Suppressor macrophage treated with lipopolysaccharide for 1 hour (primary cell): ENCODE measurements at regions not wholly inside any gene's neighbourhood (a gene's known extent, or its start where the extent isn't known, plus 50 kb on each side); places are given as distances from the start of the nearest gene placed in this dataset.

Source experiments
- DNase-seq, 3 donors: peaks; one replicate each; pipeline ENCODE4 v3.0.0-alpha.2; 2020 to 2022

DNA sequence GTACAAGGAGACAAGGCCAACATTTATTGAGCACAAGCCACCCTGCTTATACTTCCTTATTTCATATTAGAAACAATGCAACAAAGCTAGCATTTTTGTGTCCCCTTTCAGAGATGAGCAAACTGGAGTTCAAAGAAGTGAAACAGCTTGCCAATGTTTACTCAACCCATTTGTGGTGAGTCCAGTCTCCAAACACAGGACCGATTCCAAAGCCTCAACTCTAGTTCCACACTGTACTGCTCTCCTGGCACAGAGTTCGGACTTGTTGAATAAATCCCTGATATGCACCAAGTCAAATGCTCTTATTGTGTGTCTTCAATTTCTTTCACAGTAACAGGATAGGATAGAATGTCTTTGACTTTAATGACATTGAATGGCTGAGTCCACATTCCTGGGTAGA, 604.8 kb upstream of the BRINP1 start:
- DNase-seq = no peak

DNA sequence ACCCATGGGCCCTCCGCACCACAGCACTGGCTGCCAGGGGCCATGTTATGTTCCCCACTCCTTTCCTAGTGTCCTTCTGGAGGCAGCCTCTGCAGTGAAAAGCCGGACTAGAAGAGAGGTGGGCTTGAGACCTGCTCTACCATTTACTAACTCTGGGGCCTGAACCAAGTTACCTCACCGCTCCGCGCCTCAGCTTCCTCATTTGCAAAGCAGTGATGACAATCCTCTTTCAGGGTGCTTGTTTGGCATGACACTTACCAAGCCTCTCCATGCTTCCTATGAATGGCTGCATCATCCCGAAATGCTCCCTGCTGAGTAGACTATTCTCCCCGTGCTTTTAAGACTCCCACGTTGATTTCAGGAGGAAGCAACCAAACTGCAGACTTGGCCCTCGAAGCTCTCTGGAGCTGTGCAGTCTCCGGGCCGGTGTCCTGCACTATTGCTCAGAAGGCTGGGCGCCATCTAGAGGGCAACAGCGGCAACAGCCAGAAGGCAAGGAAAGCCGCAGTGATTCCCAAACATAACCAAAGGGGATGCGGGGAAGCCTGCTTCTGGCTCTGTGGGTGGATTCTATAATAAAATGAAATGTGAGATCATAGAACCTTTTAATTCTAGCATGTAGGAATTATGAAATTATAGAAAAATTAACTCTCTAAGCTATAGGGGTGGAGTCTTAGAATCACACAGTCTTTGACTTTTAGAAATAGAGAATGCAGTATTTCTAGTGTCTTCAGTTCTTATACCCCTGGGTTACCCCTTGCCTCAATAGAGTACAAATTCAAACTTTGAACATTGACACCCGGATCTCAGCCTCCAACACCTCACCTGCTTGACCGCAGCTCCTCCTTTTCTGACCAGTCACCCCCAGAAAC, 599.8 kb upstream of the BRINP1 start:
- peak; percentile 61 to 81 (median 76) for DNase-seq

DNA sequence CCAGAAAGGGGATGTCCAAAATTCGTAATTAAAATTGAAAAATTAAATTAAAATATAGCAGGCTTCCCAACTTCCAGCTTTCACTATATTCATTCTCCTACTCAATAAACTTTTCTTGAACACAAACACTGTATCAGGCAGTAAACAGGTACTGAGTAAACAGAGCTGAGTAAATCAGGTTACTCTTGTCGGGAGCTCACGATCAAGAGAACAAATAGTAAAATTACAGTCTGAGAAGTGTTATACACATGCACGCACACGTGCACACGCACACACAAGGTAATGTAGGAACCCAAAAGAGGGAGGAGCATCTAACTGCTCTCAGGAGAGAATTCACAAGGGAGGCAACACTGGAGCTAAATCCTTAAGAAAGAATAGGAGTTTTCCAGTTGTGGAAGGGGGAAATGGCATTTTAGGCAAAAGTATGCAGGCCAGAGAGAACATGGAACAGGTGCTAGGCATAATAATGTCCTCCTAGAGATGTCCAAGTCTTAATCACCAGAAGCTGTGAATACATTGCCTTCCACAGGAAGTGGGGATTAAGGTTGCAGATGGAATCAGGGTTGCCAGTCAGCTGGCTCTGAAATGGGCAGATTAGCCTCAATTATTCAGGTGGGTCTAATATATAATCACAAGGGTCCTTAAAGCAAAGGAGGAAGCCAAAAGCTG, 598.8 kb upstream of the BRINP1 start:
- DNase-seq = no peak

DNA sequence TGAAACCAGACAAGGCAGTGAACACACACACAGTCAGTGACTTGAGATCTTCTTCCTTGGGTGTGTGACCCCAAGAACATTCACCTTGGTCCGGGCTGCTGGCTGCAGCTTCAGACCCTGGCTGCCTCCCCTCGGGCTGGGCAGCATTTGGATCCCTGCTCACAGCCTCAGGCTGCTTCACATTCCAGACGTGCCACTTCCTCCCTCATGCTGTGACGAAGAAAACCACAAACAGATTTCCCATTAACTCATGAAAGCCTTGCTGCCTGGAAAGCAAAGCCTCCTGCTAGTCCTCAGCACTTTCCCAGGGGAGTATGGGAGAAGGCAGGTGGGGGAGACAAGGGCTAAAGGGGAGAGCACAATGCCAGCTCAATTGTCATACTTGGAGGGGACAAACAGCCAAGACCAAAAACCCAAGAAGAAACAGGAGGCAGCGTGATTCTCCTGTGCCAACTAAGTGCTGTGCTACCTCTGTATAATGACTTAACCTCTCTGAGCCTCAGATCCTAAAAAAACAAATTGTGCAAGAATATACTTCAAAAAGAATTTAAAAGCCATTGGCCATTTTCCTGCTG, 594.6 kb upstream of the BRINP1 start:
- peak in 2 of 3 donors; percentile 5 to 7 for DNase-seq

DNA sequence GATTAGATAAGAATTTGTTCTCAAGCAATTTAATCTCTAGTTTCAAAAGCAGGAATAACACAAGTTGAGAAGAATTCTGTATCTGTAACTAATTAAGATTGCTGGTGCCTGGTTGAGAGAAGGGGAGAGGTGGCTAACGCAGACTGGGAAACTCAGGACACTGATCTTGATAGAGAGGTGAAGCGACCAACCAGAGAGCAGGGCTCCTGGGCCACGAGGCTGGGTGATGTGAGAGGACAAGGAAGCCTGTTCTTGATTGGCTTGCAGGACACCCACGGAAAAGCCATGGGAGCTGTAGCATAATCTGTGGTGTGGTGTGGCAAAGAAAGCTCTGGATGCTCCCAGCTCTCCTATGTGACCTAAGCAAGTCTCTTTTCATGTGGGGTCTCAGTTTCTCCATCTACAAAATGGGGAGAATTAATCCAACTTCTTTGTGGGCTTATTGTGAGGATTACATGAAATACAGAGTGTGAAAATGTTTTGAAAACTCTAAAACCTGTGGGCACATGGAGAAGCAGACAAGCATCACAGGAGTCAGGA, 594.1 kb upstream of the BRINP1 start:
- DNase-seq = no peak

DNA sequence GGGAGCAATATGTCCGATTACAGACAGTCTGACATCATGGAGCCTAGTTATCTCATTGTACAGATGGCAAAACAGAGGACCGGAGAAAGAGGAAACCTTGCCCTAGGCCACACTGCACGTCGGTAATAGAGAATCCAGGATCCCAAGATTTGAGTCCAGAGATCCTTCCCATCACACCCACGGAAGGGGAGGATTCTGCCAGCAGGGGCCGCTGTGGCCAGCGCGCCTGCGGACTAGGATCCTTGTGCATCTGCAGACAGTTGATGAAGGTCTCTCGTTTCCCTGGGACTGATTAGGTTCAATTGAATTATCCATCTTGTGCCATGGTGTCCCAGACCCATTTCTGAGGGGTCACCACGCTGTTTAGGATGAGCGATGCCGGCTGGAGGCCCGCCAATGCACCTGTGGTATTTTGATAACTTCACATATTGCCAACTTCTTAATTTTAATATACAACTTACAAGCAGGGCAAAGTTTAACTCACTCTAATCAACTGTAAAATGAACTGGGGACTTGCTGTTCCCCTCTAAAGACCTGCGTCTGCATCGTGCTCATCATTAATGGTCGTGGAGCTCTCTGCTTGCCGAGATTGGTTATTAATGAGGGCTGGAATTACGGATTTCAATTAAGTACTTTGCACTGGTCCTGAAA, 592.7 kb upstream of the BRINP1 start:
- peak; percentile 44 to 71 (median 55) for DNase-seq

DNA sequence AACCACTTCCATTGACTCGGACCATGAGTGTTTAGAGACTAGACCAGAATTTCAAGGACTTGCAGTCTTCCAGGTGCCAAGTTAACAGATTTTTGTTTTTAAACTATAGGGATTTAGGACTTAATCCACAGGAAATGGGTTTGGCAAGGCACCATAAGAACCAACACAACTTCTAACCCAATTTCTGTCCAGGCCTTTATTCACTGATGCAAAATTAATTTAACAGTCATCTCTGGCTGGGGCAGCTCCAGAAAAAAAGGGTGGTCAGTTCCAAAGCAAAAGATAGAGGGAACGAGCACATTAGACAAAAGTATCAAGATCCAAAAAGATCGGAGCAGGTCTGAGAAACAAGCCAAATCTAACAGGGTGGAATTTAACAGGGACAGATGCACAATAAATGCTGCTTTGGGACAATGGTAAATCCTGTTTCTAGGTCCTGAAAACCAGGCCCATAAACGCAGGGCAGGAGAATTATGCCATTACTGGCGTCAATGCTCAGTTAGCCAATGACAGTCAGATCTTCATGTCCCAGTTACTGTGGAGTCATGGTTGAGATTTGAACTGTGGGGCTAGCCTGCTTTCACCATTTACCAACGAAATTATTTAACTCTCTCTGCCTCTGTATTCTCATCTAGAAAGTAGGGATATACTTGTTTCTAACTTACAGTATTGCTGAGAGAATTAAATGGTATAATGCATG, 590.8 kb upstream of the BRINP1 start:
- no peak for DNase-seq

DNA sequence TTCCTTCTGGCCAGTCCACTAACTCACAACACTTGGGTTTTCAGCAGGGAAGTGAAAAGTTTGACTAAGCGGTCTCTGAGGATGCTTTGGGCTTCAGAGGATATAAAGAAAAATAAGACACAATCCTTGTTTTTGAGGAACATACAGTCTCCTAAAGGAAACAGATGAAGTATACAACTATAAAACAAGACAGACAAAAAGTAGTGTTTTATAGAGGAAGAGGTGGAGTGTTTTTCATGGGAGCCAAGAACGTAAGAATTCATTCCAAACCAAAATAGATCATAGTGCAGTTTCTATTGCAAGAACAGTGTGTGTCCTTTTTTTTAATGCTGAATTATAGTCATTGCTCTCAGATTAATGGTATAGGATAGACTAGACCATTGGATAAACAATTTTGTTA, 586.9 kb upstream of the BRINP1 start:
- no peak for DNase-seq

DNA sequence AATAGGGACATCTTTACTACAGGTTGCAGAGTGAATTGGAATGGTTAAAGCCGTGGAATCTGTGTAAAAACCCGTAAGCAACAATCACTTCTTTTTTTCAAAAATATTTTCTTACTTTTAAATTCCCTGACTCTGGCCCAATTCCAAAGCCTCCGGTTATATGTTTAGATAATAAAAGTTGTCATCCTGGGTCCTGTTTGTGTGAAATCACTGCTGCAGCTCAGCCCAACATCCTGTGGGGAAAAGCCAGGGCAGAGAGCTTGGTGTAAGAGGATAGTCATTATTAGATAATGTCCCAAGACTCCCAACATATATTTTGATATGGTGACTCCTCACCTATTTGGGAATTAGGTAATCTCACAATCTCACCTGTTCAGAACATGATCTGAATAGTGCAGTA, 586.0 kb upstream of the BRINP1 start:
- no peak for DNase-seq

DNA sequence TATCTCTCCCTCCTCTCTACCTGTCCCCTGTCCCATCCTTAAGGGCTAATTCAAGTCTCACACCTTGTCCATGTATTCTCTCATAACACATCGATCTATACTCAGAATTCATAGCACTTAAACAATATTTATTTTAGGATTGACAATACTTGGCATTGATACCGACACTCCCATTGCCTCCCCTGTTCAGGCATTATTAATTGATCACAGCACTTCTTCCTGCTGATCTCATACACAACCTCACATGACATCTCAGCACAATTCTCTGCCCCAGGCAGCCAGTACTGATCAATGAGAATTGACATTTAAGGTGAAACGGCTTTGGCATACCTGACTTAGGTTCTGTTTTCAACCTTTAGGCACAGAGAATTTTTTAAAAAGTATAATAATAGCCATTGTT, 582.4 kb upstream of the BRINP1 start:
- no peak for DNase-seq

DNA sequence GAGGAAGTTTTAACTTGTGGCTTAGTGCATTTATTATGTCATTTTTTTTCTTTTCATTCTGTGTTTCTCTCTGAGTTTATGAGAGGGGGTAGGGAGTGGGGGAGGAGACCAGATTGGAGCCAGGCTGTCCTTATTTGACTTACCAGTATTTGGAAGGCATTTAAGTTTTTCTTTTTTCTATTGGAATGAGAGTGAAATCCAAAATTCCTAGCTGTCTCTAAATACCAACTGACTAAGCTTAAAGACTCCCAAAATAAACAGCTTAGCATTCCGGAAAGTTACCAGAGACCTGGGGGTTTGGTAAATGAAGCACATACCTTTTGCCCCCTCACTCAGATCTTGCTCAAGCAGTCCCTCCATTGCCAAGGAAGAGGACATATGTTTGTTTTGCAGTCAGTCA, 581.9 kb upstream of the BRINP1 start:
- no peak for DNase-seq

DNA sequence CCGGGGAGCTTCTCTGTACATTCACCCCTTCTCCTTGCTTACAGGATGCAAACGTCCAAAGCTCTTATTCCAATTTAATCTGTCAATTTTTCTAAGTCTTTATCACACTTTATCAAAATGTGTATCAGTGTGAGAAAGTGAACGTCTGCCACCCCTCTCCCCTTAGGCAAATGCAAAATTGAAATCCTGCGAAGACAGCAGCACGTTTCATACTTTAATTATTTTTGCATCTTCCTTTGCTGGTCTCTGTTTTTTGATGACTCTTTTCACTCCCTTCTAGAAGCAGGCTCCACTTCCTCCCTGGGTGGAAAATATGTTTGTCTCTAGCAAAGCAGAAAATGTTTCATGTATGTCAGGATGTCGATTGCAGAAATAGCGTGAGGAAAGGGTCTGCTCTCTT, 576.5 kb upstream of the BRINP1 start:
- DNase-seq = no peak

DNA sequence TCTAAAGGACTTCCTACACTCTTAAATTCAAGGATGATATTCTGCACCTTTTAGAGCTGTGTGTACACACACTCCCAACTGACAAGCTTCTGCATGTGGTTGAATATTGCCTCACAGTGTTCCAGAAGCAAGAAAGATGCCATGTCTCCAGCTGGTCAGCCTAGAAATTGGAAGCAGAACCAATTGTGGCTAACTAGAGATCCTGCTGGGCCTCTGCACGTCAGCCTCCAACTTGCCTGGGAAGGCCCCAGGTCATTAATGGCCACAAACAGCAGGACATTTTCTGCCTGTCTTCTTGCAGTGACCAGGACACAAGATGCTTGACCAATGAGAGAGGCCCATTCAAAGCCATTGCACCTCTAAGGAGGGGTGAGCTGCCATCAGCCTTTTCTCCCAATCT, 571.9 kb upstream of the BRINP1 start:
- no peak for DNase-seq

DNA sequence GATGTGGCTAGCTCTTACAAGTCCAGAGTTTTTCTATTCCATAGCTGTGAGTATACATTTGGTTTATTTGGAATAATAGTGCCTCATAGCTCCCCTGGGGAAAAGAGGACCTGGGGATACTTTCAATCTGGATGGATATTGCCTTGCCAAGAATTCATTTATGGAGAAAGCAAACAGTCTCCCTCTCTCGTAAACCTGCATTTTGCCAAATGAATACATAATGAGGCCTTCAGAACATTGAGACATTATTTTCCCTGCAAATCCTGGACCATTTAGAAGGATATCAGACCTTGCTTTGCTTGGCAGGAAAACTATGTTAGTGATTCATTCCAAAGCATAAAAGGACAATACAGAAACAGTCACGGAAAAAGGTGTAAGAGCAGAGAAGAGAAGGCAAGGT, 569.6 kb upstream of the BRINP1 start:
- DNase-seq = no peak

DNA sequence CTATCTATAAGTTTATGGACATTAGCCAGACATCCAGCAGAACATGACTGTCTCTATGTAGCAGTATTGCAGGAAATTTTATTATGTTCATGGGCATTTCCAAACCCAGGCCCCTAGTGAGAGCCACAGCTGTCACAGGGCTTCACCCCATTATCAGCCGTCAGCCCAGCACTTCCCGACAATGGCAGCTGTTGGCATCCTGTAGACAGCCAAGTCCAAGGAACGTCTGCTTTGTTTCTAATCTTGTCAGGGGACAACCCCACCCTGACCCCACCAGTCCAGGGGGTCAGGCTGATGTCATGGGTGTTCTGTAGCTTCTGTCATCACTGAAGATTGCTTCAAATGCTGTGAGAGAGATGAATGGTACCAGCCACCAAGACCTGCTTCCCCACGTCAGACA, 565.3 kb upstream of the BRINP1 start:
- DNase-seq = no peak

DNA sequence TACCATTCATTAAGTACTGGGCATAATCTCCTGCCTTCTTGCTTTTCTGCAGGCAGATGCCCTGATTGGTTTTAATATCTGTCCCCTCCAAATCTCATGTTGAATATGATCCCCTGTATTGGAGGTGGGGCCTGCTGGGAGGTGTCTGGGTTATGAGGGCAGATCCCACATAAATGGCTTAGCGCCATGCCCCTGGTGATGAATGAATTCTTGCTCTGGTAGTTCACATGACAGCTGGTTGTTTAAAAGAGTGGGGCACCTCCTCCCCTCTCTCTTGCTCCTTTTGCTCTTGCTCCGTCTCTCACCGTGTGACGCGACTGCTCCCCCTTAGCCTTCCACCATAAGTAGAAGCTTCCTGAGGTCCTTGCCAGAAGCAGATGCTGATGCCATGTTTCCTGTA, 564.0 kb upstream of the BRINP1 start:
- DNase-seq = no peak

DNA sequence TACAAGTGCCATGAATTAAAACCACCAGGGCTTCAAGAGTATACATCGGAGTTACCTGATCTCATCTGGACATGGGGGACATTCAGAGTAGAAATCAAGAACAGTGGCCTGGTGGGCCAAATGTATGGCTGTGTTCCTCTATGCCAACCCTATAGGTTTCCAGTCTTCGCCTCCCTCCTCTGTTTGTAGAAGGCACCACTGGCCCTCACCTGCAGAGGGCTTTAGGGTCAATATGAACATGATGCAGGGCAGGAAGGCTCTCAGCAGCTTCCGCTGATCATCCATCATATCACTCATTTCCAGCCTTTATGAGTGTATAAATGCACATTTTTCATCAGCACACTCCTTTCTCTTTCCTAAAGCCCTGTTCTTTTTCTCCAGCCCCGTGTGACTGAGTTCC, 555.5 kb upstream of the BRINP1 start:
- DNase-seq = no peak

DNA sequence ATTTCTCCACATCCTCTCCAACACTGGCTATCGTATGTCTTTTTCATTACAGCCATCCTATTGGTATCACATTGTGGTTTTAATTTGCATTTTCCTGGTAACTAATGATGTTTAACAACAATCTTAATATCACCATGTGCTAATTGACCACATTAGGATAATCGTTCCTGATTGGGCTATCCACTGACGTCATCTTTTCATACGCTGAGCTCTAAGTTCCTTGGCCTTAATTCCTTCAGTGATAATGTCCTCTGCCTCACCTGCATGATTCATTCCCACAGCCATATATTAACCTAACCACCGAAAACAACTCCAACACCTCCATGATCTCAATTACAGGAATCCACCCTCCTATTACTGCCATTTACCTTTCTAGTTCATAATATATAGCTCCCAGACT, 547.9 kb upstream of the BRINP1 start:
- no peak for DNase-seq

DNA sequence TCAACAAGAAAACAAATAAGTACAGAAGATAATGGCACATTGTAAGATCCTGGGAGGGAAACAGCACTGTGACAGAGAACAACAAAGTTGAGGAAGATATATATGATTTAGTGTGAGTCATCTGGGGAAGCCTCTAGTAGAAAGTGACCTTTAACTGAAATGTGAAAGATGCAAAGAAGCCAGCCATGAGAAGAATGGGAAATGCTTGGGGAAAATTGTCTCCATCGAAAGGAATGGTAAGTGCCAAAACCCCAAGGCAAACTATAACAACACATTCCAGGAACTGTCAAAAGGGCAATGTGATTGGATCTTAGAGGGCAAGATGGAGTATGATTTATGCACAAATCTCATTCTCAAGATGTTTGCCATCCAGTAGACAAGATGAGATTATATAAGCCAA, 537.8 kb upstream of the BRINP1 start:
- DNase-seq = no peak

DNA sequence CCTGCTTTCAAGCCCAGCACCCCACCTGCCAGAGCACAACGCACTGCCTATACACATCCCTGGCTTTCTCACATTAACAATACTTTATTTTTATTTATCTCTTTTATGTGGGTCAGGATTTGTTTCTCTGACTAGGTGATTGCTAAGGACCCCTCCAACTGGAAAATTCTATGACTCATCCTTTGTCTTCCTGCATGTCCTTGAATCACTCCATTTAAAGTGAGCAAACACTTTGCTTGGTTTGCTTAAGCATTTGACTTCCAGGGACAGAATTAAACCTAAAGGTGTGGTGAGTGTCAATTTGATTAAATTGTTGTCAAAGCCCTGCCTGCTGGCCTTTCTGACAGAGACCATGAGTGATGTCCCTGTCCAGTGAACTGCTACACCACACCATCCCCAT, 536.5 kb upstream of the BRINP1 start:
- DNase-seq = no peak

DNA sequence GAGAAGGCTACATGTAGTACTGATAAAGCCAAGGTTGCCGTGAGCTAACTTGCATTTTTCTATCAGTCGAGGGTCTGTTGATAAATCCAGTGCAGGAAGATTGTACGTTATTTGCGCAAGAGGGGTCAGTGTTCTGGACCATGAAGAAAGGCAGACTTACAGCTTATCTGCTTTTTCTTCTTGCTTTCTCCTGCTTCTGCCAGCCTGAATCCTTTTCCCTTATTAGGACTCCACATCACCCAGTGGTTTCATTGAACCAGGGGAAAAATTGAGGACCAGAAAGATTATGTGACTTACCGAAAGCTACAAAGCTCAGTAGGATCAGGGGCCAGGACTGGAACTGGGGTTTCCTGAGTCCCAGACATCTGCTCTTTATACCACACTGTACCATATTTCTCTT, 534.6 kb upstream of the BRINP1 start:
- DNase-seq = no peak

DNA sequence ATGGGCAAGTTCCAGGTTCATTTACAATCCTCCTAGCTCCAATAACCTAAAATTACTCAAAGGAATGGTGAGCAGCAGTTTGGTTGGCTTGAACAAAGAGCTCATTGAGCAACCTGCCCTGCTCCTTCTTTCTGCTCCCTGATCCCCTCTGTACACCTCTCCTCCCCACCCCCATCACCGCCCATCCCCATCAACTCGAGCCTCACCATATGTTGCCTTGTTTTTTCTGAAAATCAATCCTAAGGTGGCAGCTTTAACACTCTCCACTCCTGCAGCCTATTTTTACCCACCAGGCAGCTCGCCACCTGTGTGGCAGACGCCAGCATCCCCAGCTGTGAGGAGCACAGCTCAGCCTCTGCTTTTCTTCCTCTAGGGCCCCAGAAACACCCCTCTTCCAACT, 533.4 kb upstream of the BRINP1 start:
- DNase-seq = no peak

DNA sequence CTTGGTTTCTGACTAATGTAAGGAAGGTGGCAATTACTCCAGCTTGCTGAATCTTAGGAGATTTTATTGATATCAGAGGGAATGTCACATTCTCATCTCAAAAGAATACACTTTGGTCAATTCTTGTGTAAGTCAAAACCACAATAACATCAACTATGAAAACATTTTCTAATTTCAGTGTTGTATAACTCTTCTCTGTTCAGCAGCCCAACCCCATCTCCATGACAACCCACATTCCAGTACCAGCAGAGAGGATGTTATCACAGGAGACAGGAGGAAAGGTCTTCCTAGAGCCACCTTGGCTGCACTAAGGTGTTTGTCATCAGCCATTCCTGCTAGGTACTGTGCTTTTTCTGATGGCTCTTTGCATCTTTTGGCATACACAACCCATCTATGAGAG, 529.1 kb upstream of the BRINP1 start:
- DNase-seq = no peak
